ENCODE measurements at regions not wholly inside any gene's neighbourhood (a gene's known extent, or its start where the extent isn't known, plus 50 kb on each side); places are given as distances from the start of the nearest gene placed in this dataset.
"Not testable (repeated sequence)": the region's sequence is repeated elsewhere in the genome, so short reads cannot be mapped to it uniquely, and the experiment has no call there.

- in situ Hi-C loops (cut with MboI; ENCODE audit: low sequenced_read_pairs) = no loop called here
These were observed 538.9 kb upstream of the GRM7 start for GRCh38 chr3:6321999-6322398.

- in situ Hi-C loops (cut with MboI; ENCODE audit: low sequenced_read_pairs) = no loop called here
These were observed 534.1 kb upstream of the GRM7 start for GRCh38 chr3:6326771-6327170.

DNA sequence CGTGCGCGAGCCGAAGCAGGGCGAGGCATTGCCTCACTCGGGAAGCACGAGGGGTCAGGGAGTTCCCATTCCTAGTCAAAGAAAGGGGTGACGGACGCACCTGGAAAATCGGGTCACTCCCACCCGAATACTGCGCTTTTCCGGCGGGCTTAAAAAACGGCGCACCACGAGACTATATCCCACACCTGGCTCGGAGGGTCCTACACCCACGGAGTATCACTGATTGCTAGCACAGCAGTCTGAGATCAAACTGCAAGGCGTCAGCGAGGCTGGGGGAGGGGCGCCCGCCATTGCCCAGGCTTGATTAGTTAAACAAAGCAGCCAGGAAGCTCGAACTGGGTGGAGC lies 520.0 kb upstream of the GRM7 start:
- in situ Hi-C loops (cut with MboI; ENCODE audit: low sequenced_read_pairs) = not testable (repeated sequence)

GRCh38 chr3:6351752-6352151 lies 509.2 kb upstream of the GRM7 start:
- in situ Hi-C loops (cut with MboI; ENCODE audit: low sequenced_read_pairs) = no loop called here

DNA sequence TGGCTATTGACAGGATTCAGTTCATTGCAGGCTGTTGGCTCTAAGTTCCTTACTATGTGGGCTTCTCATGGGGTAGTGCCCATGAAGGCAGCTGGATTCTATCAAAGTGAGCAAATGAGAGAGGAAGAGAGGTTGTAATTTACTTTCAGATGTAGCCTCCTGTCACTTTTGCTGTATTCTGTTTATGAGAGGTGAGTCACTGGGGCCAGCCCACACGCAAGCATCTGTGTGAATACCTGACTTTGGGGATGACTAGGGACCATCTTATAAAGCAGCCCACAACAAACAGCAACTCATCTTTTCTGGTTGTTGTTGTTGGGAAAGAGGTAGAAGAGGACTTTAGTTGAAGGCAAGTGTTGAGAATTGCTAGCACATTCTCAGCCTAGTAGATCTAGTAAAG lies 506.3 kb upstream of the GRM7 start:
- in situ Hi-C loops (cut with MboI; ENCODE audit: low sequenced_read_pairs) = no loop called here

- in situ Hi-C loops (cut with MboI; ENCODE audit: low sequenced_read_pairs) = no loop called here
These were observed 498.5 kb upstream of the GRM7 start for GRCh38 chr3:6362406-6362805.

GRCh38 chr3:6367171-6367570 lies 493.7 kb upstream of the GRM7 start:
- in situ Hi-C loops (cut with MboI; ENCODE audit: low sequenced_read_pairs) = no loop called here

DNA sequence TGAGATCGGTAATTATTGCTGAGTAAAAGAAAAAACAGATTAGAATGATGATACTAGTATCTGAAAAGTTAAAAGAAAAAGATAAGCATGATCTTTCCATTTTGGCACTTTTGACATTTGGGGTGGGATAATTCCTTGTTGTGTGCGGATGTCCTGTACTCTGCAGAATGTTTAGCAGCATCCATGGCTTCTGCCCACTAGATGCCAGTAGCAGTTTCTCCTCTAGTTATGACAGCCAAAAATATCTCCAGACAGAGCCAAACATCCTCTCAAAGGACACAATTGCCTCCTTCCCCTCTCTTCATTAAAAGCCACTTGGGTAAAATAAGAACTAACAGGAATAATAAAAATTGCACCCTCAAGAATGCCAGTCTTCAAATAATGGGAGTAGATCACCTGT lies 468.8 kb upstream of the GRM7 start:
- in situ Hi-C loops (cut with MboI; ENCODE audit: low sequenced_read_pairs) = no loop called here

DNA sequence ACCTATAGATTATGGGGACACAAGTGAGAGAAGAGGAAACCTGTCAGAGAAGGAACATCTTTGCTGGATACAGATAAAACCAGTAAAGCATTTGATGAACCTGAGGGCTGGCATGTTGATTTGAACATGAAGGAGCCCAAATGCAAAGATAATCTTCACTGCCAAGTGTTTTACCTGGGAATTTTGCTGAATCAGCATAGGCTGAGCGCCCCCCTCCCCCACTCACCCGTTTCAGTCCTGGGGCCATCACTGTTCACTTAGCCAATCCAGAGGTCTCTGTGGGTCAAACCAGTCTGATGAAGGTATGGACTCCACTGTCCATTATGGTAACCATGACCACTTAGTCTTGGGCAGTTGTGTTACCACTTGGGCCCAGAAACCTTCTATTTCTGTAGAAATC lies 466.0 kb upstream of the GRM7 start:
- in situ Hi-C loops (cut with MboI; ENCODE audit: low sequenced_read_pairs) = no loop called here

GRCh38 chr3:6396631-6397030 lies 464.3 kb upstream of the GRM7 start:
- in situ Hi-C loops (cut with MboI; ENCODE audit: low sequenced_read_pairs) = no loop called here

DNA sequence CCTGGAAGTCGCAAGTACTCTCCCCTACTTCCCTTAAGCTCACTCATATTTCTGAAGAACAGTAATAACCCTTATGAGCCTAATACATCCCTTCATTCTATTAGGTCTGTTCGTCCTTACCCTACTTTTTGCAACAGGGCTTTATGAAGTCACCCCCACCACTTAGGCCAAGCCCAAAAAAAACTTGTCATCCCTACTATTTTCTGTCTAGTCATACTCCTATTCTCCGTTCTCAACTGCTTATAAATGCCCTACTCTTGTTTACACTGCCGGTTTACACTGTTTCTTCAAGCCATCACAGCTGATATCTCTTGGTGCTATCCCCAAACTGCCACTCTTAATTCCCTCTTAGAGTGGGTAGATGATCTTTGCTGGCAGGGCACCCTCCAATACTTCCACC lies 458.2 kb upstream of the GRM7 start:
- in situ Hi-C loops (cut with MboI; ENCODE audit: low sequenced_read_pairs) = not testable (repeated sequence)

DNA sequence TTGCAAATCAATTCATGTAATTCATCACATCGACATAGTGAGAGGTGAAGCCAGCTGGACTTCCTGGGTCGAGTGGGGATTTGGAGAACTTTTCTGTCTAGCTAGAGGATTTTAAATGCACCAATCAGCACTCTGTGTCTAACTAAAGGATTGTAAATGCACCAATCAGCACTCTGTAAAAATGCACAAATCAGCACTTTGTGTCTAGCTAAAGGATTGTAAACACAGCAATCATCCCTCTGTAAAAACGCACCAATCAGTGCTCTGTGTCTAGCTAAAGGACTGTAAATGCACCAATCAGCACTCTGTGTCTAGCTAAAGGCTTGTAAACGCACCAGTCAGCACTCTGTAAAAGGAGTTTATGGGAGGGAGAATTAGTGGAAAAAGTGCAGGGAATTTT lies 454.0 kb upstream of the GRM7 start:
- in situ Hi-C loops (cut with MboI; ENCODE audit: low sequenced_read_pairs) = not testable (repeated sequence)

GRCh38 chr3:6416049-6416661 lies 444.8 kb upstream of the GRM7 start:
- in situ Hi-C loops (cut with MboI; ENCODE audit: low sequenced_read_pairs) = no loop called here

DNA sequence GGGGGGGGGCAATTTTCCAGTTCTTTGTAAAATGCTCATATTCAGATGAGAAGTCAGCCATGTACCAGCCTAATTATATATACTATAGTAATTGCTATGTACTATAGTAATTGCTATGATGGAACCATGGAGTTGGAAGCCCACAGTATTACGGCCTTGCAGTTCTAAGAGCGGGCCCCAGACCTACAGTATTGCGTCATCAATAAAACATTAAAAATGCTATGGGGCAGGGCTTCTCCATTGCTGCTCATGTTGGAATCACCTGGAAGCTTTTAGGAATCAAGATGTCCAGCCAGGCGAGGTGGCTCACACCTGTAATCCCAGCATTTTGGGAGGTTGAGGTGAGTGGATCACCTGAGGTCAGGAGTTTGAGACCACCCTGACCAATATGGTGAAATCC lies 443.7 kb upstream of the GRM7 start:
- in situ Hi-C loops (cut with MboI; ENCODE audit: low sequenced_read_pairs) = no loop called here

GRCh38 chr3:6418485-6418884 lies 442.4 kb upstream of the GRM7 start:
- in situ Hi-C loops (cut with MboI; ENCODE audit: low sequenced_read_pairs) = no loop called here

DNA sequence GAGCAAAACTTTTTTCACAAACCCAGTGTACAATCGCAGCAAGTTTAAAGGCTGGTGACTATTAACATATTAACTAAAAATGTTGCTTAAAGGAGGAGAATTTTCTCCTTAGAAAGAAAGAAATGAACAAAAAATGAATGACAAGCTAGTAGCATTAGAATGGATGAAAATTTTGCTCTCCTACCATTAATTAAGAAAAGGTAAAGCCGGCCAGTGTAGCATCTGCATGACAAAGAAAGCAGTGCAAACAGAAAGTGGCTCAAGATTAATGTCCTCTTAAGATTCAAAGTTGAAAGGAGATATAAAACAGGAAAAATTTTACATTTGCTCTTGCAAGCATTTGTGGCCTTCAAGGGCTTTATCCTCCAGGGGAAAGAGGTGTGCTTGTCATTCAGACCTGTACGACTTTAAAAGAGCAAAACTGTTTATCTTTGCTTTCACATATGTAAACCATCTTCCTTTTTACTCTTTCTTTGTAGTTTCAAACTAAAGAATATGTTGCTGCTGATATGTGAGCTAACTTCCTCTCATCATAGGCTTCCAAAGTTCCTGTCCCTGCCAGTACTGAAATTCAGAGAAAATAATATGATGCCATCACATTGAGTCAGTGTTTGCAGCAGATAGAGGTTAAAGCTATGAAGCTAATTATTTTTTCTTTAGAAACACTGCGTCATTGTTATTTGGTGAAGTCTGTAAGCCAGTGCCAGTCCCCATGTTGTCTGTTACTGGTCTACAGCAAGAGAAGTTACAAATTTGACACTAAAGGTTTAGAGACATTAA lies 439.1 kb upstream of the GRM7 start:
- in situ Hi-C loops (cut with MboI; ENCODE audit: low sequenced_read_pairs) = no loop called here

DNA sequence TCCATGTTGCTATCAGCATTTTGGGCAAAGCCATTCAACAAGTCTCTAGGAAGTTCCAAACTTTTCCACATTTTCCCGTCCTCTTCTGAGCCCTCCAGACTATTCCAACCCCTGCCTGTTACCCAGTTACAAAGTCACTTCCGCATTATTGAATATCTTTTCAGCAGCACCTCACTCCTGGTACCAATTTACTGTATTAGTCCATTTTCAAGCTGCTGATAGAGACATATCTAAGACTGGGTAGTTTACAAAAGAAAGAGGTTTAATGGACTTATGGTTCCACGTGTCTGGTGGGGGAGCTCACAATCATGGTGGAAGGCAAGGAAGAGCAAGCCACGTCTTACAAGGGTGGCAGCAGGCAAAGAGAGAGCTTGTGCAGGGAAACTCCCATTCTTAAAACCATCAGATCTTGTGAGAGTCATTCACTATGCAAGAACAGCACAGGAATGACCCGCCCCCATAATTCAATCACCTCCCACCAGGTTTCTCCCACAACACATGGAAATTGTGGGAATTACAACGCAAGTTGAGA lies 435.6 kb upstream of the GRM7 start:
- in situ Hi-C loops (cut with MboI; ENCODE audit: low sequenced_read_pairs) = no loop called here

GRCh38 chr3:6428276-6428675 lies 432.6 kb upstream of the GRM7 start:
- in situ Hi-C loops (cut with MboI; ENCODE audit: low sequenced_read_pairs) = not testable (repeated sequence)

DNA sequence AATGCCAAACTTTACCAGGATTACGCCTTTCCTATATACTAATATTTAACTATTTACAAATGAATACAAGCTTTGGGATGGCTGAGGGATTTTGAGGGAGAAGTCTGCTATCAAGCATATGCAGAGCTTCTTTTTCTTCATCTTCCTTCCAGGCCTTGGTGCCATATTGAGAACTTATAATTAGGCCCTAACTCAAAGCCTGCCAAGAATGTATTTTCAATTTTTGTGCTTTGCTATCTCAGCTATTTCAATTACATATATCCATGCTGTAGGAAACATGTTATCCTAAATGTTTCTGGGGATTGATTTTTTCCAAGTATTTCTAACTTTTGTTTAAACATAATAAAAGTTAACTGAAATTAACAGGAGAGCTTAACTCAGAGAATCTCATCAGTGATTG lies 425.0 kb upstream of the GRM7 start:
- in situ Hi-C loops (cut with MboI; ENCODE audit: low sequenced_read_pairs) = no loop called here

GRCh38 chr3:6437631-6438030 lies 423.3 kb upstream of the GRM7 start:
- in situ Hi-C loops (cut with MboI; ENCODE audit: low sequenced_read_pairs) = no loop called here

DNA sequence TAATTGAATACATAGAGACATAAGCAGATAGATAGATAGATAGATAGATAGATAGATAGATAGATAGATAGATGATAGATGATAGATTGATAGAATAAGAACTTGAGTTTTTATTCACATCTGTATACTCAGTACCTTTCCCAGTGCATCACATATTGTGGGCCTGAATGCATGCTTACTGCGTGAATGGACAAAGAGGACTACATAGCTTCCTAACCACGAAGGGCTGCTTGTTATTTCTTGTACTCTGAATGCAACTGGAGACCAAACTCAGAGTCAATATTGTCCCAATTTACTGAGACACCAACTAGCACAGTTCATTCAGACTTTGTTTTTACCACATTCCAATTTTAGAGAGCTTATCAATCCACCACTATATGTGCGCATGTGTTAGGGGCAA lies 422.9 kb upstream of the GRM7 start:
- in situ Hi-C loops (cut with MboI; ENCODE audit: low sequenced_read_pairs) = no loop called here

DNA sequence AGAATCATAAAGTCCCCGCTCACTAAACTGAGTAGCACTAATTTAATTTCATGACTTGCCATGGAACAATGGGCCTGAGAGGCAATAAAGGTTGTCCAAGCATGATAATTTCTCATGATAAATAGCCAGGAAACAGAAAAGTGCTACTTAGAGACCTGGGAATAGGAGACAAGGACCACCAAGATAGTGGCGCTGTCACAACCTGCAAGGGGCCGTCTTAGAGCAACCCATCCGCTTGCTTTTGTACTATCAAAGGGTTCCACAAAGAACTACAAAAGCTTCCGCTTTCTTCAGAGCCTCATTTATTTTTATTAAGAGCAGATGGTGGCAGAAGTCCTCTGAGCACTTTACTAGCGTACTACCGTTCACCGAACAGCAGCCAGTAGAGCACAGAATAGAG lies 421.7 kb upstream of the GRM7 start:
- in situ Hi-C loops (cut with MboI; ENCODE audit: low sequenced_read_pairs) = no loop called here

GRCh38 chr3:6439824-6440223 lies 421.1 kb upstream of the GRM7 start:
- in situ Hi-C loops (cut with MboI; ENCODE audit: low sequenced_read_pairs) = no loop called here
